ENCODE measurements at regions not wholly inside any gene's neighbourhood (a gene's known extent, or its start where the extent isn't known, plus 50 kb on each side); places are given as distances from the start of the nearest gene placed in this dataset.
"Not testable (repeated sequence)": the region's sequence is repeated elsewhere in the genome, so short reads cannot be mapped to it uniquely, and the experiment has no call there.

DNA sequence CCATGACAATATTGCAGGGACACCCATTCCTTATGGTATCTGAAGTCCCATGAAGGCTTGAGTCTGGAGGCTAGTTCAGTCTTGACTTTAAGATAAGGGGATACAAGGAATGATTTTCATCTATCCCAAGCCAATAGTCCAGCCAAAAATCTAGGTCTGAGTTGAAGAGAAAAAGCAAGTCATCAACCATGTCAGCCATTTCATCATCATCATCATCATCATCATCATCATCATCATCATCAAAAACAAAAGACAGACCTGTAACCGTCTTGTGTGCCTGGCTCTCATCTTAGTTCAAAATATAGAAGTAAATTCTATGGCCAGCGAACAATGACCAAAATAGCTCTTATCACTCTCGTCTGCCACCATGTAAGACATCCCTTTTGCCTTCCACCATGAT is 59.5 kb upstream of the FAM90A26 start:
- not testable (repeated sequence) for DNase-seq

DNA sequence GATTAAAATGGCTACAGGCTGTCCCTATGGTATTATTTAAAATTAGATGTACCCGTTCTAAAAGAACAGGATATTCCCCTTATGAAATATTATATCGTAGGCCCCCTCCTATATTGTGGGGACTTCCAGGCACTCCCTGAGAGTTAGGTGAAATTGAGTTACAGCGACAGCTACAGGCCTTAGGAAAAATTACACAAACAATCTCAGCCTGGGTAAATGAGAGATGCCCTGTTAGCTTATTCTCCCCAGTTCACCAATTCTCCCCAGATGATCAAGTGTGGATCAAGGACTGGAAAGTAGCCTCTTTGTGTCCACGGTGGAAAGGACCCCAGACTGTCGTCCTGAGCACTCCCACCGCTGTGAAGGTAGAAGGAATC is 67.1 kb upstream of the FAM90A26 start:
- not testable (repeated sequence) for DNase-seq

DNA sequence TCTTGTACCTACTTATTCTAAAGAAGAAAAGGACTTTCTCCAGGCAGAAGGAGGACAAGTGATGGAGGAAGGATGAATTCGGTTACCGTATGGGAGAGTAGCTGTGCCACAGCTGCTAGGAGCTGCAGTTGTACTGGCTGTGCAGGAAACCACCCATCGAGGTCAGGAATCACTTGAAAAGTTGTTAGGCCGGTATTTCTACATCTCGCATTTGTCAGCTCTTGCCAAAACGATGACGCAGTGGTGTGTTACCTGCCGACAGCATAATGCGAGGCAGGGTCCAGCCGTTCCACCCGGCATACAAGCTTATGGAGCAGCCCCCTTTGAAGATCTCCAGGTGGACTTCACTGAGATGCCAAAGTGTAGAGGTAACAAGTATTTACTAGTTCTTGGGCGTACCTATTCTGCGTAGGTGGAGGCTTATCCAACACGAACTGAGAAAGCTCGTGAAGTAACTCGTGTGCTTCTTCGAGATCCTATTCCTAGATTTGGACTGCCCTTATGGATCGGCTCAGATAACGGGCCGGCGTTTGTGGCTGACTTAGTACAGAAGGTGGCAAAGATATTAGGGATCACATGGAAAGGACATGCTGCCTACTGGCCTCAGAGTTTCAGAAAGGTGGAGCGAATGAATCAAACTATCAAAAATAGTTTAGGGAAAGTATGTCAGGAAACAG is 67.6 kb upstream of the FAM90A26 start:
- DNase-seq = not testable (repeated sequence)

DNA sequence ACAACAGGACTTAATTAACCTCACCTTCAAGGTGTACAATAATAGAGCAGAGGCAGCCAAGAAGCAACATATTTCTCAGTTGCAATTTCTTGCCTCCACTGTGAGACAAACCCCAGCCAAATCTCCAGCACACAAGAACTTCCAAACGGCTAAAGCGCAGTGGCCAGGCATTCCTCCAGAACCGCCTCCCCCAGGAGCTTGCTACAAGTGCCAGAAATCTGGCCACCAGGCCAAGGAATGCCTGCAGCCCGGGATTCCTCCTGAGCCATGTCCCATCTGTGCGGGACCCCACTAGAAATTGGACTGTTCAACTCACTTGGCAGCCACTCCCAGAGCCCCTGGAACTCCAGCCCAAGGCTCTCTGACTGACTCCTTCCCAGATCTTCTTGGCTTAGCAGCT is 73.9 kb upstream of the FAM90A26 start:
- DNase-seq = not testable (repeated sequence)

DNA sequence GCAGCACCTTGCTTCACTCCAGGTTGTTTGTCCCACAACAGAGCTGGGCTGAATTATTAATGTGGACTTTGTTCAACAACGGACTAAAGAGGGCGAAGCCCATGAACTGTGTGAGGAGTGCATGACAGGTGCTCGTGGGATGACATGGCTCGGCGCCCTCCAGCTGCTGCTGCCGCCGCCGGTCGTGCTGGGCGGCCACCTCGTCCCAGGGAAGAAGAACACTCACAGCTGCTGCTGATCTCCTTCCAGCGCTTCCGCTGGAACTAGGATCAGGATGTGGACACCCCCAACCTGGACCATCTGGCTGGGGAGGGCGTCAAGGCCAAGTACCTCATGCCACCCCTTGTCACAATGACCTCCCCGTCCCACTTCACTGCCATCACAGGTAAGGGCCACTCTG is 91.4 kb upstream of the FAM90A26 start:
- DNase-seq = not testable (repeated sequence)

DNA sequence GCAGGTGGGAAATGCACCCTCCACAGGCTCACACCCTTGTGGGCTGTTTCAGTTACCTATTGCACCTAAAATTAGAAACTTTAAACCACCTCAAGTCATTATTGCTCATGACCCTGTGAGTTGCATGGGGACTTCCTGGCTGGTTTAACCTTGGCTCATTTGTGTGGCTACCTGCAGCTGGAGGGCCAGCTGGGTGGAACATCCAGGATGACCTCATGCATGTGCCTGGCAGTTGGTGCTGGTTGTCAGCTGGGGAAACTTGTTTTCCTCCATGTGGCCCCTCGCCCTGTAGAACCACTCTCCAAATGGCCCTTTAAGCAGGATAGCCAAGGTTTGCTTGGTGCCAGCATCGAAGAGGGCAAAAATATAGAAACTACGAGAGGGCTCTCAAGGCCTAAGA is 93.2 kb upstream of the FAM90A26 start:
- not testable (repeated sequence) for DNase-seq

DNA sequence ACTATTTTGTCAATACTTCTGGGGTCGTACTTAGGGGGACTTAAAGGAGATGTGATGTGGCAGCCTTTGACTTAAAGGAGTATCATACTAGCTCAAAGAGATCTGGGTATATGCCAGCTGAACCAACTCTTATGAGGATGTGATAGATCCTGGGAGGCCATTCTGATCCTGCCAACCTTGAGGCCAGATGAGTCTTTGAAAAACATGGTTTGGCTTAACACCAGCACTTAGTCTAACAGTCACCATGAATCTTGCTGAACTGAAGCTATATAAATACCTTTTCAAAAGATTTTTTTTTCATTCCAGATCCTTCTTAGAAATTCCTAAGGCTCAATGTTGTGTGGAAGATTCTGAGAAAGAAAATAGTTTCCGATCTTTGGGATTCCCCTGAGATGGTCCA is 93.7 kb upstream of the FAM90A26 start:
- not testable (repeated sequence) for DNase-seq

DNA sequence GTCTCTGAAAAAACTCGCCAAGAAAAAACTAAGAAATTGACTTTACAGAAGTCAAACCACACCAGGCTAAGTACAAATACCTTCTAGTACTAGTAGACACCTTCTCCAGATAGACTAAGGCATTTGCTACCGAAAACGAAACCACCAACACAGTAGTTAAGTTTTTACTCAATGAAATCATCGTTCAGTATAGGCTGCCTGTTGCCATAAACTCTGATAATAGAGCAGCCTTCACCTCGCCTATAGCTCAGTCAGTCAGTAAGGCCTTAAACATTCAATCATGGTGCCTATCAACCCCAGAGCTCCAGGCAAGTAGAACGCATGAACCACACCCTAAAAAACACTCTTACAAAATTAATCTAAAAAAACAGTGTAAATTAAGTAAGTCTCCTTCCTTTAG is 96.8 kb upstream of the FAM90A26 start:
- not testable (repeated sequence) for DNase-seq

DNA sequence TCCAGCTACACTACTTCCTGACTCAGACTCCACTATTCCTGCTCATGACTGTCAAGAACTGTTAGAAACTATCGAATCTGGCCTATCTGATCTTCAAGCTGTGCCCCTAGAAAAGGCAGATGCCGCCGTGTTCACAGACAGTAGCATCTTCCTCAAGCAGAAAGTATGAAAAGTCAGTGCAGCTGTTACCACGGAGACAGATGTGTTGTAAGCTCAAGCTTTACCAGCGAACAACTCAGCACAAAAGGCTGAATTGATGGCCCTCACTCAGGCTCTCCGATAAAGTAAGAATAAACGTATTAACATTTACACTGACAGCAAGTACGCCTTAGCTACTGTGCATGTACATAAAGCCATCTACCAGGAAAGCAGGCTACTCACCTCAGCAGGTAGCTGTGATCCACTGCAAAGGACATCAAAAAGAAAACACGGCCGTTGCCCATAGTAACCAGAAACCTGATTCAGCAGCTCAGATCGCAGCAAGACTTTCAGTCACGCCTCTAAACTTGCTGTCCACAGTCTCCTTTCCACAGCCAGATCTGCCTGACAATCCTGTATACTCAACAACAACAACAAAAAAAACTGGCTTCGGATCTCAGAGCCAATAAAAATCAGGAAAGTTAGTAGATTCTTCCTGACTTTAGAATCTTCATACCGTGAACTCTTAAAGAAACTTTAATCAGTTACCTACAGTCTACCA is 97.5 kb upstream of the FAM90A26 start:
- DNase-seq = not testable (repeated sequence)

DNA sequence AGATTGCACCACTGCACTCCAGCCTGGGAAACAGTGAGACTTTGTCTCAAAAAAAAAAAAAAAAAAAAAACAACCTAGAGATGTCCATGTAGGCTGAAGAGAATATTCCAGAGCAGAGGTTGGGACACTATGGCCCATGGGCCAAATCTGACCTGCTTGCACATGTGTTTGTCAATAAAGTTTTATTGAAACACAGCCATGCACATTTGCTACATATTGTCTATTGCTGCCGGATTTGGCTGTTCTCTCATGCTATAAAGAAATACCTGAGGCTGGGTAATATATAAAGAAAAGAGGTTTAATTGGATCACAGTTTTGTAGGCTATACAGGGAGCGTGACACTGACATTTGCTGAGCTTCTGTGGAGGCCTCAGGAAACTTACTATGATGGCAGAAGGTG is 102.3 kb upstream of the FAM90A26 start:
- DNase-seq = not testable (repeated sequence)

DNA sequence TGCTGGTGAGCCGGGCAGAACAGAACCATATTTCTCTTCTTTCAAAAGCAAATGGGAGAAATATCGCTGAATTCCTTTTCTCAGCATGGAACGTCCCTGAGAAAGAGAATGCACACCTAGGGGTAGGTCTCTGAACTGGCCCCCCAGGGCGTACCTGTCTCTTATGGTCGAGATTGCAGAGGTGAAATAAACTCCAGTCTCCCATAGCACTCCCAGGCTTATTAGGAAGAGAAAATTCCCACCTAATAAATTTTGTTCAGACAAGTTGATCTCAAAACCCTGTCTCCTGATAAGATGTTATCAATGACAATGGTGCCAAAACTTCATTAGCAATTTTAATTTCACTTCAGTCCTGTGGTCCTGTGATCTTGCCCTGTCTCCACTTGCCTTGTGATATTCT is 106.6 kb upstream of the FAM90A26 start:
- DNase-seq = not testable (repeated sequence)

DNA sequence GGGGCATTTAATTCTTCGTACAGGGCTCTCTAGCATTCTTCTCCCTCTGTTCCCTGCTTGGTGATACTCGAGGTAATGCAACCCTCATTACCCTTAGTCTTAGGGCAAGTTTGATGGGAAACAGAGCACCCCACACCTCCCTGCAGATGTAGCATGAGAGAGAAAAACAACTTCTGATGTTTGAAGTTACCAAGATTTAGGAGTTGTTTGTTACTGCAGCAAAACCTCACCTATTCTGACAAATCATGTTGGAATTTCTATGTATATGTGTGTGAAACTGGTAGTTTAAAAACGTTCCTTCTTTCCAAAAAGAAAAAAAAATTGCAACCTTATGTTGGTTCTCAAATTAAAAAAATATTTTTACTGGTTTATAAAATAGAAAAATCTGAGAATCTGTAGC is 145.3 kb upstream of the FAM90A26 start:
- DNase-seq = not testable (repeated sequence)

DNA sequence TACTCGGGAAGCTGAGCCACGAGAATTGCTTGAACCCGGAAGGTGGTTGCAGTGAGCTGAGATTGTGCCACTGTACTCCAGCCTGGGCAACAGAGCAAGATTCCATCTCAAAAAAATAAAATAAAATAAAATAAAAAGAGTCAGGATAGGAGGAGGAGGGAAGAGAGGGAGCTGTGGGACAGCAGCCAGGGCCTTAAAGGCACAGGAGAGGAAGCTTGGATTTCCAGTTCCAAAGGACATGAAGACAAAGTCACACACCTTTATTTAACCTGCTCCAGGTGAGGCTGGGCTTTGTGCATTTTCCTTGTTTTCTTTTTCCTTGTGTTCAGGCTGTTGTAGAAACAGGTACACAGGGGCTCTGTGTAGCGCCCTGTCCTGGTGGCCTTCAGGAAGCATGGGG is 138.2 kb upstream of the HMX1 start:
- DNase-seq = not testable (repeated sequence)

DNA sequence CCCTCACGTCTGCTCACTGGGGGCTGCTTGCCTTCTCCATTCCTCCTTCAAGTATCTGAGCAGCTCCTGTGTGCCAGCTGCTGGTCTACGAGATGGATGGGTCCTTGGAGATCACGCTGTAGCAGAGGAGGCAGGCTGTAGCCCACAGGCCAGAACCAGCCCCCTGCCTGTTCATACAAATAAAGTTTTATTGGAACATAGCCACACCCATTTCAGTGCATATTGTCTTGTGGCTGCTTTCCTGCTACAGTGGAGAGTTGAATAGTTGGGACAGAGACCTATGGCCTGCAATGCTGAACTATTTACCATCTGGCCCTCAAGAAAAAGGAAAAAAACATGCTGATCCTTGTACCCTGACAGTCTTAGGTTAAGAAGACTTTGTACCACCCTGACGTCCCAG is 136.8 kb upstream of the HMX1 start:
- DNase-seq = not testable (repeated sequence)

DNA sequence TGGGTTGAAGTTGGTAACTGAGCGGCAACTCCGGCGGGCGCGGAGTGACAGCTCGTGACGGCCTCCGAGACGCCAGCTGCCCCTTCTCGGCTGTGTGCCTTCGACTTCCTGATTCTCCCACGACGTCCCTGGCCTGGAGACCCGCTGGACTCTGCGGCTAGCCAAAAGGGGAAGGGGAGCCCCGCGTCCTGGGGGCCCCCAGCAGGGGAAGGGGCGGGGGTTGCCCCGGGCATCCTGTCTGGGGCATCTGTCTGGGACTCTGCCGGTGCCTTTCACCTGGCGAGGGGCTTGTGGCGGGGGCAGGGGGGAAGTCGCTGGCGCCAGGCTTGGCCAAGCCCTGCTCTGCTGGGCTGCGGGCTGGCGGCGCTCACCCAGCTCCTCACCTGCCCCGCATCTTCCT is 129.5 kb upstream of the HMX1 start:
- DNase-seq = not testable (repeated sequence)

DNA sequence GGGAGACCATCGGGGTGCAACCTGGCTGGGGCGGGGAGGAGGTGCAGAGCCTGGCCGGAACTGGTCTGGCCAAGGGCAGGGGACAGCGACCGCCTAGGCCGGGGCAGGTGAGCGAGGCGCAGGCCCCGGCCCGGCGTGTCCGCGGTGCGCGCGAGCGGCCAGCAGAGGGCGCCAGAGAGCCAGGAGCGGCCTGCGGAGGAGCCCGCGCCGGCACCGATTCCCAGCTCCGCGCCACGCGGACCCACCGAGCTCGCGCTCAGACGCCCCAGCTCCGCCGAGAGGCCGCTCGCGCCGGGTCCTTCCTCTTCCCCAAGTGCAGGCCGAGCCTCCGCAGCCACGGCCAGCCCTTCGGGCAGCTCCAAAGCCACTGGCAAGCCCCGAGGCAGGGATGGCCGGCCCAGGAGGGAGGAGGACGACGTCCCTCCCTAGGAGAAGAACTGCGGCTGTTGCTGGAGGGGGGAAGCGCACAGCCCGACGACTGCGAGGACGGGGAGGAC is 128.9 kb upstream of the HMX1 start:
- DNase-seq = peak; percentile 59 to 68

DNA sequence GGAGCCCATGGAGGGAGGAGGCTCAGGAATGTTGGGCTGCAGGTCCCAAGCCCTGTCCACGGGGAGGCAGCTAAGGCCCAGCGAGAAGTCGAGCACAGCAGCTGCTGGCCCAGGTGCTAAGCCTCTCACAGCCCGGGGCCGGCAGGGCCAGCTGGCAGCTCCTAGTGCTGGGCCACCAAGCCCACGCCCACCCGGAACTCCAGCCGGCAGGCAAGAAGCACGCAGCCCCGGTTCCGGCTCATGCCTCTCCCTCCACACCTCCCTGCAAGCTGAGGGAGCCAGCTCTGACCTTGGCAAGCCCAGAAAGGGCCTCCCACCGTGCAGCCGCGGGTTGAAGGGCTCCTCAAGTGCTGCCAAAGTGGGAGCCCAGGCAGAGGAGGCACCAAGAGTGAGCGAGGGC is 121.3 kb upstream of the HMX1 start:
- not testable (repeated sequence) for DNase-seq

DNA sequence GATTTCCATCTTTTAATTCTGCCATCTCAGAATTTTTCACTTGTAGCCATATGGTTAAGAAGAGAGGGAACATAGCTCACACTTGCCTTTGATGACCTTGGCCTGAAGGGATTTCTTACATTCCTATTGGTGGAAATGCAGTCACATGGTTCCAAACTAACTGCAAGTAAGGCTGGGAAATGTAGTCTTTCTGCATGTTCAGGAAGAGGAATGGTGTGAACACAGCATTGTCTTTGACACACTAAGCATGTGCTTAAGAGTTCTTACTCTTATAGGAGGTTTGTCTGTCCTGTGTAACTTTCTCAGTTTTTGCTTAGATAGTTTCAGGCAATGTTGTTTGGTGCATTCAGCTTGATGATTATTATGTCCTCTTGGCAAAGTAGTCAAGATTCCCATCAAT is 119.8 kb upstream of the HMX1 start:
- not testable (repeated sequence) for DNase-seq

DNA sequence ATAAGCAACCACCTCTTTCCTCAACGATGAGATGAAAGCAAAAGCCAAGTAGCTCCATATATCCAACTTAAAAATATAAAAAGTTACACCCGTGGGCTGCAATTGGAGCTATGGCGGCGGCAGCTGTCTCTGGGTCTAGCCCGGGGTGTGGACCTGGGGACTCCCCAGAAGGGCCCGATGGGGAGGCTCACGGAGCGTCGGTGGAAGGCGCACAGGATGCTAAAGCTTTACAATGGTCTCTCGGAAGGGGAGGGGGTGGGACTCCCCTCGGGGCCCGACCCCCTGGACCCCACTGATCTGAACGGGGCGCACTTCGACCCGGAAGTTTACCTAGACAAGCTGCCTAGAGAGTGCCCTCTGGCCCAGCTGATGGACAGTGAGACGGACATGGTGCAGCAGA is 118.7 kb upstream of the HMX1 start:
- not testable (repeated sequence) for DNase-seq

DNA sequence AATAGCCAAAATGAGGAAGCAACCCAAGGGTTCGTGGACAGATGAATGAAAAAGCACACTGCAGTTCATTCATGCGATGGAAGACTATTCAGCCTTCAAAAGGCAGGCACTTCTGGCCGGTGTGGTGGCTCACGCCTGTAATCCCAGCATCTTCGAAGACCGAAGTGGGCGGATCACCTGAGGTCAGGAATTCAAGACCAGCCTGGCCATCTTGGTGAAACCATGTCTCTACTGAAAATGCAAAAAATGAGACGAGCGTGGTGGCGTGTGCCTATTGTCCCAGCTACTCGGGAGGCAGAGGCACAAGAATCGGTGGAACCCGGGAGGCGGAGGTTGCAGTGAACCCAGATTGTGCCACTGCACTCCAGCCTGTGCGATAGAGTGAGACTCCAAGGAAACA is 114.1 kb upstream of the HMX1 start:
- DNase-seq = not testable (repeated sequence)

DNA sequence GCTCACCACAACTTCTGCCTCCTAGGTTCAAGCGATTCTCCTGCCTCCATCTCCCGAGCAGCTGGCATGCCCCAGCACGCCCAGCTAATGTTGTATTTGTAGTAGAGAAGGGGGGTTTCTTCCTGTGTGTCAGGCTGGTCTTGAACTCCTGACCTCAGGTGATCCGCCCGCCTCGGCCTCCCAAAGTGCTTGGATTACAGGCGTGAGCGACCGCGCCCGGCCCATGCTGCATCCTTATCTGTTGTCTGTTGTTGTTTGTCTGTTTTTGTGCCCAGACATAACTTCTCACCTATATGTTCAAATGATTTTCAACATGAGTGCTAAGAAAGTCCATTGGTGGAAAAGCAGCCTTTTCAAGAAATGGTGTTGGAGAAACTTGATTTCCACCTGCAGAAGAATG is 113.0 kb upstream of the HMX1 start:
- DNase-seq = not testable (repeated sequence)

DNA sequence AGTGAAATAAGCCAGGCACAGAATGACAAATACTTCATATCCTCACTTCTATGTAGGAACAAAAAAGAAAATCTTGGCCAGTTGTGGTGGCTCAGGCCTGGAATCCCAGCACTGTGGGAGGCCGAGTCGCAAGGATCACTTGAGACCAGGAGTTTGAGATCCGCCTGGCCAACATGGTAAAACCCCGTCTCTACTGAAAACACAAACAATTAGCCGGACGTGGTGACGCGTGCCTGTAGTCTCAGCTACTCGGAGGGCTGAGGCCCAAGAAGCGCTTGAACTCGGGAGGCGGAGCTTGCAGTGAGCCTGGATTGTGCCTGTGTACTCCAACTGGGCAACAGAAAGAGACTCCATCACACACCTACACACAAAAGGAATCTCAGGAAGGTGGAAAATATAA is 112.3 kb upstream of the HMX1 start:
- DNase-seq = not testable (repeated sequence)

DNA sequence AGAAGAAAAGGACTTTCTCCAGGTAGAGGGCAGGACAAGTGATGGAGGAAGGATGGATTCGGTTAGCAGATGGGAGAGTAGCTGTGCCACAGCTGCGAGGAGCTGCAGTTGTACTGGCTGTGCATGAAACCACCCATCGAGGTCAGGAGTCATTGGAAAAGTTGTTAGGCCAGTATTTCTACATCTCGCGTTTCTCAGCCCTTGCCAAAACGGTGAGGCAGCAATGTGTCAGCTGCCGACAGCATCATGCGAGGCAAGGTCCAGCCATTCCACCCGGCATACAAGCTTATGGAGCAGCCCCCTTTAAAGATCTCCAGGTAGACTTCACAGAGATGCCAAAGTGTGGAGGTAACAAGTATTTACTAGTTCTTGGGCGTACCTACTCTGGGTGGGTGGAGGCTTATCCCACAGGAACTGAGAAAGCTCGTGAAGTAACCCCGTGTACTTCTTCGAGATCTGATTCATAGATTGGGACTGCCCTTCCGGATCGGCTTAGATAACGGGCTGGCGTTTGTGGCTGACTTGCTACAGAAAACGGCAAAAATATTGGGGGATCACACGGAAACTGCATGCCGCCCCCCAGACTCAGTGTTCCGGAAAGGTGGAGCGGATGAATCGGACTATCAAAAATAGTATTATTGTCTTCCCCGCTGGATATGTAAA is 105.0 kb upstream of the HMX1 start:
- not testable (repeated sequence) for DNase-seq

DNA sequence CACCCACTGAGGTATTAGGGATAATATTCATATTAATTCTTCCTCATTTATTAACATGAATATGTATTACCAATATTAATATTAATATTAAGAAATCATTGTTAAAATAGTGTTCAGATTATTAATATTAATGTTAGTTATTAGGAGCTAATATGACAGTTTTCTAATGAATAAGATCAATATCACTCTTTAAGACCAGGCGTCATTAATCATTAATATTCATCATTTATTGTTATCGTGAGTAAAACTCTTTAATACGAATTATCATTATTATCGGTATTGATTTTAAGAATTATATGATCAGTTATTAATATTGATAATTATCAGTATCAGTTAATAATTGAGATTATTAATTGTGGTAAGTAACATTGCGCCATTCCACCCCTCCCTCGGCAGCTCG is 101.0 kb upstream of the HMX1 start:
- not testable (repeated sequence) for DNase-seq

Data from stimulated activated CD4-positive, alpha-beta T cell treated with anti-CD3 and anti-CD28 coated beads, Interleukin-2, amount 100 ng/mL, for 24 hours (primary cell).